CD4-positive, alpha-beta T cell treated with Interleukin-12 subunit alpha and Interleukin-12 subunit beta, for 1 hour (primary cell): ENCODE measurements at regions not wholly inside any gene's neighbourhood (a gene's known extent, or its start where the extent isn't known, plus 50 kb on each side); places are given as distances from the start of the nearest gene placed in this dataset.
A peak's percentile ranks its signal among the peaks of the same experiment; 100 is the strongest.

Experiments used
- DNase-seq: peaks from one replicate; pipeline ENCODE4 v3.0.0-alpha.2; 2020

- DNase-seq, result no peak
Measured at GRCh38 chr1:2919841-2920240, 101.4 kb upstream of the ACTRT2 start.

GRCh38 chr1:2920421-2921015 is 100.7 kb upstream of the ACTRT2 start:
- no peak for DNase-seq

GRCh38 chr1:2921970-2922686 is 99.1 kb upstream of the ACTRT2 start:
- DNase-seq, result peak; percentile 12

- no peak for DNase-seq
Measured at GRCh38 chr1:2923351-2923750, 97.9 kb upstream of the ACTRT2 start.

- no peak for DNase-seq
Measured at GRCh38 chr1:2925291-2925690, 96.0 kb upstream of the ACTRT2 start.

GRCh38 chr1:2925918-2926317 is 95.3 kb upstream of the ACTRT2 start:
- DNase-seq, result no peak

GRCh38 chr1:2926447-2927055 is 94.7 kb upstream of the ACTRT2 start:
- no peak for DNase-seq

GRCh38 chr1:2927393-2928360 is 93.6 kb upstream of the ACTRT2 start:
- DNase-seq, result no peak

- no peak for DNase-seq
Measured at GRCh38 chr1:2928366-2929325, 92.6 kb upstream of the ACTRT2 start.

GRCh38 chr1:2929335-2929734 is 91.9 kb upstream of the ACTRT2 start:
- DNase-seq, result no peak

GRCh38 chr1:2930016-2930815 is 91.1 kb upstream of the ACTRT2 start:
- no peak for DNase-seq

GRCh38 chr1:2930913-2931723 is 90.1 kb upstream of the ACTRT2 start:
- no peak for DNase-seq

GRCh38 chr1:2931724-2932401 is 89.4 kb upstream of the ACTRT2 start:
- no peak for DNase-seq

- no peak for DNase-seq
Measured at GRCh38 chr1:2932671-2933350, 88.5 kb upstream of the ACTRT2 start.

GRCh38 chr1:2933431-2934155 is 87.7 kb upstream of the ACTRT2 start:
- no peak for DNase-seq

- DNase-seq, result no peak
Measured at GRCh38 chr1:2934156-2934540, 87.1 kb upstream of the ACTRT2 start.

GRCh38 chr1:2934642-2935081 is 86.6 kb upstream of the ACTRT2 start:
- no peak for DNase-seq

- no peak for DNase-seq
Measured at GRCh38 chr1:2935184-2935583, 86.1 kb upstream of the ACTRT2 start.
